ENCODE measurements at regions not wholly inside any gene's neighbourhood (a gene's known extent, or its start where the extent isn't known, plus 50 kb on each side); places are given as distances from the start of the nearest gene placed in this dataset.

GRCh38 chr5:147961208-147961749 lies 54.9 kb upstream of the C5orf46 start:
- Histone ChIP-seq H3K27me3 (ENCODE audit: control insufficient read depth, insufficient read depth, low read length) (no peaks in the 10 kb centered on the region), H3K4me3 (ENCODE audit: low read depth, low read length) (no peak overlapping the region), H3K27ac (ENCODE audit: low read depth, low read length) (no peak overlapping the region), H3K9me3 (ENCODE audit: control insufficient read depth, insufficient read depth, low read length) (no peaks in the 10 kb centered on the region)
- DNase-seq (ENCODE audit: low read depth, low spot score): no peak
- CTCF ChIA-PET: no interaction called here
- POLR2A ChIA-PET: no interaction called here
- TF ChIP-seq, protein P1, sequence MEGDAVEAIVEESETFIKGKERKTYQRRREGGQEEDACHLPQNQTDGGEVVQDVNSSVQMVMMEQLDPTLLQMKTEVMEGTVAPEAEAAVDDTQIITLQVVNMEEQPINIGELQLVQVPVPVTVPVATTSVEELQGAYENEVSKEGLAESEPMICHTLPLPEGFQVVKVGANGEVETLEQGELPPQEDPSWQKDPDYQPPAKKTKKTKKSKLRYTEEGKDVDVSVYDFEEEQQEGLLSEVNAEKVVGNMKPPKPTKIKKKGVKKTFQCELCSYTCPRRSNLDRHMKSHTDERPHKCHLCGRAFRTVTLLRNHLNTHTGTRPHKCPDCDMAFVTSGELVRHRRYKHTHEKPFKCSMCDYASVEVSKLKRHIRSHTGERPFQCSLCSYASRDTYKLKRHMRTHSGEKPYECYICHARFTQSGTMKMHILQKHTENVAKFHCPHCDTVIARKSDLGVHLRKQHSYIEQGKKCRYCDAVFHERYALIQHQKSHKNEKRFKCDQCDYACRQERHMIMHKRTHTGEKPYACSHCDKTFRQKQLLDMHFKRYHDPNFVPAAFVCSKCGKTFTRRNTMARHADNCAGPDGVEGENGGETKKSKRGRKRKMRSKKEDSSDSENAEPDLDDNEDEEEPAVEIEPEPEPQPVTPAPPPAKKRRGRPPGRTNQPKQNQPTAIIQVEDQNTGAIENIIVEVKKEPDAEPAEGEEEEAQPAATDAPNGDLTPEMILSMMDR (IDR thresholded peaks at IDR 0.05; ENCODE audit: low read depth, low read length): no peak

DNA sequence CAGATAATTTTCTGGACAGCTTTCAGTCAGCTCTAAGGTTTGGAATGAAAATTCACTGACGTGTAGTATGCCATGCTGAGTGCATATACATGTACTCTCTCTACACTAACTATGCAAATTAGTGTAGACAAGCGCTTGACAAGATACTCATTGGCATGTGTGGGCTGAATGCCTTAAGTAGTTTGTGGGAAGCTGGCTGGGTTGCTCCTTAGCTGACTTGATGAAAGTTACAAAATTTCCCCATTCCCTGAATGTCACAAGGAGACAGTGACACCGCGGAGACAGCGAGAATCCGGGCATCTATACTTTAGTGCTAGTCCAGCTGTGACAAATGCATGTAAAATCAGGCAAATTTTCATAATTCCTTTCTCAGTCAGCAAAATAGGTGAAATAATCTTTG lies 51.6 kb upstream of the C5orf46 start:
- H3K27me3 ChIP-seq (ENCODE audit: control insufficient read depth, insufficient read depth, low read length): no peaks in the 10 kb centered on the region
- H3K27ac ChIP-seq (ENCODE audit: low read depth, low read length): no peak overlapping the region
- TF ChIP-seq, protein P1 (IDR thresholded peaks at IDR 0.05; ENCODE audit: low read depth, low read length): no peak
- no peaks in the 10 kb centered on the region for H3K9me3 ChIP-seq (ENCODE audit: control insufficient read depth, insufficient read depth, low read length)
- ChIA-PET CTCF (no interaction called here), POLR2A (no interaction called here)
- no peak overlapping the region for H3K4me3 ChIP-seq (ENCODE audit: low read depth, low read length)
- DNase-seq (ENCODE audit: low read depth, low spot score): no peak

GRCh38 chr5:147956842-147957223 lies 50.5 kb upstream of the C5orf46 start:
- H3K4me3 ChIP-seq (ENCODE audit: low read depth, low read length): no peak overlapping the region
- H3K27me3 ChIP-seq (ENCODE audit: control insufficient read depth, insufficient read depth, low read length): no peaks in the 10 kb centered on the region
- TF ChIP-seq, protein P1 (IDR thresholded peaks at IDR 0.05; ENCODE audit: low read depth, low read length): no peak
- ChIA-PET POLR2A (no interaction called here), CTCF (interaction anchor here (1.1 to 1.4 kb wide), 2 partner anchors 99 to 774 kb away, joined by 3 to 6 read pairs; no protein-coding TSS in a partner anchor)
- H3K27ac ChIP-seq (ENCODE audit: low read depth, low read length): no peak overlapping the region
- DNase-seq (ENCODE audit: low read depth, low spot score): no peak
- H3K9me3 ChIP-seq (ENCODE audit: control insufficient read depth, insufficient read depth, low read length): no peaks in the 10 kb centered on the region

- ChIA-PET CTCF (interaction anchor here (1.1 to 1.4 kb wide), 2 partner anchors 98 to 774 kb away, joined by 3 to 6 read pairs; no protein-coding TSS in a partner anchor), POLR2A (no interaction called here)
- Histone ChIP-seq H3K27me3 (ENCODE audit: control insufficient read depth, insufficient read depth, low read length) (no peaks in the 10 kb centered on the region), H3K27ac (ENCODE audit: low read depth, low read length) (no peak overlapping the region), H3K9me3 (ENCODE audit: control insufficient read depth, insufficient read depth, low read length) (no peaks in the 10 kb centered on the region), H3K4me3 (ENCODE audit: low read depth, low read length) (no peak overlapping the region)
- DNase-seq (ENCODE audit: low read depth, low spot score): no peak
- TF ChIP-seq, protein P1 (IDR thresholded peaks at IDR 0.05; ENCODE audit: low read depth, low read length): no peak
Observed at GRCh38 chr5:147956064-147956841, 49.9 kb upstream of the C5orf46 start.
